Fibroblast of the conjunctiva (primary cell): ENCODE measurements at regions not wholly inside any gene's neighbourhood (a gene's known extent, or its start where the extent isn't known, plus 50 kb on each side); places are given as distances from the start of the nearest gene placed in this dataset.
"Not testable (repeated sequence)": the region's sequence is repeated elsewhere in the genome, so short reads cannot be mapped to it uniquely, and the experiment has no call there.

ENCODE experiments used
- DNase-seq: peaks from one replicate; pipeline ENCODE4 v3.0.0-alpha.2; 2010; ENCODE audit warnings: low read depth

DNA sequence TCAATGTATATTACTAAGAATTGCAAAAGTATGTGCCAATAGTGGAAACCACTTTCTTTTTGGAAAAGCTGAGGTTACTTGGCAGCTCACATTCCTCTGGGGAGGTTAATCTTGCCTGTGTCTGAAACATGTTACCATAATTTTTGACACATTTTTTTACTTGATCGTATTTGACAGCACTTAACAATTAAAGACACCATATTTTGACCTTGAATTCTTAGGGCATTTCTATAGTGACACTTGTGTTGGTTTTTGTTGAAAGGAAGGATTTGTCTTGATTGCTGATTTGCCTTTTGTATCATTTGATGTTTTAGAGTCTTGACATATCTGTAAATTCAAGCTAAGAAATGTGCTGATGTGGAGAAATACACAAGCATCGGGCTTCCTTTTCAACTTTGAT is 2135.5 kb downstream of the PCDH7 start:
- no peak for DNase-seq

DNA sequence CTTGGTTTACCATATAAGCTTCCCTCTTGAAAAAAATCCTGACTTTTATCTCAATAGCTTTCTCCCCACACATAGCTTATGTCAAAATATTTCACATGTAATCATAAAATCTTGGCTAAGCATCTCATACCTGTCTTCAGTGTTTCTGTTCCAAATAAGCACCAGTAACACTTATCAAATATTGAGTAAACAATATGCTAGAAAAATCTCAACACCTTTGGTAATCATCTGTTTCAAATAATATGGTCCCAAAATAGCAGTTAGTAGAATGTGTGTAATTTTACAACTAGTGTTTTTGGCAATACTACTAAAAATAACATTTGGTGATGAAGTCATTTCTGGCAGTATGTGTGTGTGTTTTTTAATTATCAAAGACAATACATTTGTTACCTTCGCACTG is 2138.2 kb downstream of the PCDH7 start:
- no peak for DNase-seq

DNA sequence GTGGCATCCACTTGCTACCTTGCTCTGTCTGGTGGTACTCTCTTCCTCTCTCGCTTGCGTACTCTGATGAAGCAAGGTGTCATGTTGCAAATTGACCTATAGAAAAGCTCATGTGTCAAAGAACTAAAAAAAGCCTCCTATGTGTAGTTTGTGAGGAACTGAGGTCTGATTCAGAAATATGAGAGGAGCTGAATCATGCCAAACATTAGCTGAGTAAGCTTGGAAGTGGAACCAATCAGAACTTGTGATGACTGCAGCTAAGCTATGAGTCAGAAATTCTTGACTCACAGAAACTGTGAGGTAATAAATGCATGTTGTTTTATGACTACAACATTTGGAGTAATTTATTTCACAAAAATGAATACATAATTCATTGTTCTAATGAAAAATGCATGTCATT is 2138.8 kb downstream of the PCDH7 start:
- peak; percentile 90 for DNase-seq

DNA sequence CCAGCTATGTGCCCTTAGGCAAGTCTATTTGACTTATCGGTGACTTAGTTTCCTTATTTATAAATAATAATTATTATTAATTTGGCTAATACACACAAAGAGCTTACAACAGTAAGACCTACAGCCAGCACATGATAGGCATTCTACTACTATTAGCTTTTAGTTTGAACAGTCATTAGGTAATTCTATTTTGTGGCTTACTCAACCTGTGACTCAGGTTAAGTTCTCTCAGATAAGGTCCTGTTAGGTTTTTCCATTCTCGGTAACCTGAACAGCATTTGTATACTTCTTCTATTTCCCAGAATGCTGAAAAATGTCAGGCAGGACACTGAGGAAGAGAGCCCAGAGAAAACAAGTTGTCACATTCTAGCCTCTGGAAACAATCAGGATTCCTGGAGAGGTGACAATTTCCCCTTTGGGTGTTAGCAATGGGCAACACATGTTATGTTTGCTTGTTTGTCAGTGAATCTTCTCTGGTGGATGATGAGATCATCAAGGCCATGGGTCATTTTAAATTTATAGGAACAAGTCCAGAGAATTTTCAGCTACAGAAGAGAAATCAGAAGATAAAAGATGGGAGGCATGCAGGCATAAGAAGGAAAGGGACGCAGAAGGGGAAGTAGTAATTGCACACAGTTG is 2144.7 kb downstream of the PCDH7 start:
- DNase-seq, result no peak

DNA sequence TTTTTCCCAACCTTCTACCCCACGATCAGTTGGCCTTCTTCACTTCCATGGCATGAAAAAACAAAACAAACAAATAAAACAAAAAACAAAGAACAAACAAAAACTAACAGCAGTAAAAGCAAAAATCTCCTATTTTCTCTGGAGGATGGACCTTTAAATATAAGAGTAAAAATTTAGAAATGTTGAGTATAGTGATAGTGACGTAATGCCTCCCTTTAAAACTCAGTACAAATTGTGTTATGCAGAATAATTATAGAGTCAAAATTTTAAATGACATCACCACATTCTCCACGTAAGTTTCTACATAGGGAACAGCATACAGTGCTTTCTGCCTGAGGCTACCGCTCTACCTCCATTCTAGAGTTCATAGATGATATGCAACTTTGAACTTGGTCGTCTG is 2156.4 kb downstream of the PCDH7 start:
- no peak for DNase-seq

DNA sequence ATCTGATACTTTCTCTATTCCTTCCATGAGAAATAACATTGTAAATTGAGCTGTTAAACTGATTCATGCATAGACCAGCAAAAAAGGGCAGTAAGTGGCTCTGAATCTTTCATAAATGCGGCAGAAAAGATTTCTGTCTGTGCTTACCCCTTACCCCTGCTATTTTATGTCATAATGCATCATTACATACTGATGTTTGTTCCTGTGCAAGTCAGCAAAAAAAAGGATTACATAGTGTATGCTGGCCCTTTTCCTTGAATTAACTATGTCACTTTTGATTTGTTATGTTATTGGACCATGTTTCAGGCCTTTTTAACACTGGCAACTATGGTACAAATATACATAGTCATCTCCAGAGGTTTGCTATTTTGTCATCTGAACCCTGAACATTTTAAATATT is 2159.7 kb downstream of the PCDH7 start:
- no peak for DNase-seq

DNA sequence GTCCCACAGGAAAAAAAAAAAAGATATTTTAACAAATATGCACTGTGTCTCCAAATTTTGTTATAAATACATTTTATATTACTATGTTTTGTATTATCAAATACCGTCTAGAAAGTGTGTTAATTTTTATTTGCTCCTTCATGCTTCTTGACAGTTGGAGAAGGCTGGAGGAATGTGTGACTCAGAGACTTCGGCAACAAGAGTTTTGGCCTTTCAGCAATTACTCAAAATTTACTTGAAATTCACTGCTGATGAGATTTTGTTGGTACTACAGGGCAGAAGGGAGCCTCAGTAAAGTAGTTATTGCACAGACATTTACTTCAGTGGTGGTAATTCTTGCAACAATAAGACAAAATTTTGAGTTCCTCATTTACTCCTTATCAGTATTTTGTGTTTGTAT is 2164.0 kb downstream of the PCDH7 start:
- no peak for DNase-seq

DNA sequence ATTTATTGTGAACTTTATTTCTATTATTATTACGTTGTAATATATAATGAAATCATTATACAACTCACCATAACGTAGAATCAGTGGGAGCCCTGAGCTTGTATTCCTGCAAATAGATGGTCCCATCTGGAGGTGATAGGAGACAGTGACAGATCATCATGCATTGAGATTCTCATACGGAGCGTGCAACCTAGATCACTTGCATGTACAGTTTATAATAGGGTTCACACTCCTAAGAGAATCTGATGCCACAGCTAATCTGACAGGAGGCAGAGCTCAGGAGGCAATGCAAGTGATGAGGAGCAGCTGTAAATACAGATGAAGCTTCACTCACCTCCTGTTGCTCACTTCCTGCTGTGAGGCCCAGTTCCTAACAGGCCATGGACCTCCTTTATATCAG is 2170.2 kb downstream of the PCDH7 start:
- no peak for DNase-seq

DNA sequence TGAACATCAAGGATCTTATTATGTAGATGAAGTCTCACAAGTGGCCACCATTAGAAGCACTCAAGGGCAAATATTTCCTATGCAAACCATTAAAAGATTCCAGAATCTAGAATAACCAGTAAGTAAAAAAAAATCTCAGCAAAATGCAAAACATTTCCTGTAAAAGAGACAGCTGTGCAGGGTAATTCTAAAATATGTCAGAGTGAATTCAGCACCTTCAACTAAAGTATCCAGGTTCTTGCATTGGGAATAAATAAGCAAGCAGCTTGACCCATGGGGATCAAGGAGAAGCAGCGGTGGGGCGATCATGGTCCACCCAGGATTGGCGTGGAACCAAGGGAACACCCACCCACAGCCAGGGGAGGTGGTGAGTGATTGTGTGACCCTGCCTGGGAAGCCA is 2188.9 kb downstream of the PCDH7 start:
- DNase-seq, result no peak

DNA sequence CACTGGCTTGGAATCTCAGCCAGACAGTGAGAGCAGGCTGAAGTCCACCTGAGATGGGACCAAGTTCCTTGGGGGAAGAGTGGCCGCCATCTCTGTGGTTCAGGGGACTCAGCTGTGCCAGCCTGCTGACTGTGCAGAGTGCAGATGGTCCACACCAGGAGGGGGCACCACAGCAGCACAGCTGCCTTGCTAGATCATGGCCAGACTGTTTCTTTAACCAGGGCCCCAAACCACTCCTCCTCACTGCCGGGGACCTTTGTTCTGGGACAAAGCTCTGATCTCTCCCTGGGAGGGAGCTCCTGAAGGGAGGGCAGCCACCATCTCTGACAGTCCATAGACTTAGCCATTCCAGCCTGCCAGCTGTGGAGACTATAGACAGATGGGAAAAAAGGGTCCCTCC is 2189.6 kb downstream of the PCDH7 start:
- no peak for DNase-seq

DNA sequence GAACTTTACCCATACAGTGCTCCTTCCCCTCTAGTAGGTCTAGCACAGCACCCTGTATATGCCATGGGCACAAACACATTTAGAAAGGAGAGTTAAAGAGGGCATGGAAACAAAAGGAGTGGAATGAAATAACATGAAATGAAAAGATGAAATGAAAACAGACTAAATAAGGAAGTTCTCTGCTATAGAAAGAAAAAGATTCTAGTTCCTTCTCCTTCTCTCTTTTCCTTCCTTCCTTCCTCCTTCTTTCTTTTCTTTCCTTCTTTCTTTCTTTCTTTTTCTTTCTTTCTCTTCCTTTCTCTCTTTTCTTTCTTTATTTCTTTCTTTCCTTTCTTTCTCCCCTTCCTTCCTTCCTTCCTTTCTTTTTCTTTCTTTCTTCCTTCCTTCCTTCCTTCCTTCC is 2197.4 kb downstream of the PCDH7 start:
- DNase-seq, result no peak

DNA sequence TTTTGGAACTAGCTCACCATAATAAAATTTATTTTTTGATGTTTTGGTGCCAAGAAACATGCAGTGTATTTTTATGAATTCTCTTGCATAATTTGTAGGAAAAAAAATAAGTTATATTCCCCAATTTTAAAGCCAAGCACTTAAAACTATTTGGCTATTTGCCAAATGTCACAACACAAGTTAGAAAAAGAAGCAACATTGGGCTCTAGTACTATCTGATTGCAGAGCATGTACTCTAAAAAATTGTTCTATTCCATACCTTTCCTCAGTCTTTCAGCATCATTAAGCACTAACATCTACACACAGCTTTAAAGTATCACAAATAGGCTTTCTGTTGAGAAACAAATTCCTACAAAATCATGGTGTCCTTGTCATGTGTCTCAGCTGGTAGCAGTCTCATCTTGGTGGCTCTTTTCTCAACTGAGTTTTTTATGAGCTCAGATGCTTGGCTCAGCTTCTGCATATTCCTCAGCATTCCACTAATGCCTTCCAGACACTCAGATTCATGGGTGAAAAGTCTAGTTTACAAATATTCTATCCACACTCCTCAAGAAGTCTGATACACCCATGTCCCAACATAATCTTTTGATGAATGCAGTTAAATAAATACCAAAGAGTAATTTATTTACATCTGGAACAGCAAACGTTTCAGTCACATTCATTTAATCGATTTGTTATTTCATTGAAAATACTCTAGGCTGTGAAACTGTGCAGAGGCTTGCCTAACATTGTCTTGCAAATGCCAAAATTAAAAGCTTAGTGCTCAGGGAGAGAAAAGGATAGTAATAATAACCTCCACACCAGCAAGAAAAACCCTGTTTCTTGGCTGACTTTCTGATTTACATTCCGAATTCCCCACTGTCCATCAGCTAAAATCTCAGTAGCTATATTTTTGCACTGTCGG is 2209.9 kb downstream of the PCDH7 start:
- no peak for DNase-seq

DNA sequence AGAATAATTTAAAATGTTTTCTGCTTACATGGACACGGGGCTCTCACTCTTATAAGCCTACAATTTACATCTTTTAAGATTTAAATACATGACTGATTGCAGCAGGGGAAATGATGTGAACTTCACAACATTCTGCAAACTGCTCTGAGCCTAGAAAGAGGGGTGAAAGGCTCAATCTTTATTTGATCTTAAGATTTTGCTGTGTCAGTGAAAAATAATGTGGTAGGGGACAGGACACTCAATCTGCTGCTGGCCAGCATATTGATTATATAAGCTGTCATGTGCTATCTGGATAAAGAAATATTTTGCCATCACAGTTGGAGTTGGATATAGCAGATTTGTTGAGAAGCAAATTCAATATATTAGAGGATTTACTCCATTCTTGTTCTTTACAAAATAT is 2210.5 kb downstream of the PCDH7 start:
- no peak for DNase-seq

DNA sequence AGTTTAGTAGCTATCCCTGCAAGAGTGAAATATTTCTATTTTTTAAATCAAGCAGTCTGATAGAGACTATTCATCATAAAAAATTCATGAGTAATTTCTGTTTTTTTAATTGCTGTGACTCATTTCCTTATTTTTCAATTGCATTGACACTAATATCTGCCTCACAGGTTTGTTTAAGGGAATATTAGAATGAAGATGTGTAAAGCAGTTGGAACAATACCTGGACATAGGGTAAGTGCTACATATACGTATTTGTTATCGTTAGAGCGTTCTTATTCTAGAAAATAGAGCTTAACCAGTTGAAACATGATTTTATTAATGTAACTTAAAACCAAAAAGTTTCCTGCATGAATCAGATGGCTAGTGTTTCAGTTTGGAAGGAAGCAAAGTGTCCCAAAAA is 2211.3 kb downstream of the PCDH7 start:
- no peak for DNase-seq

DNA sequence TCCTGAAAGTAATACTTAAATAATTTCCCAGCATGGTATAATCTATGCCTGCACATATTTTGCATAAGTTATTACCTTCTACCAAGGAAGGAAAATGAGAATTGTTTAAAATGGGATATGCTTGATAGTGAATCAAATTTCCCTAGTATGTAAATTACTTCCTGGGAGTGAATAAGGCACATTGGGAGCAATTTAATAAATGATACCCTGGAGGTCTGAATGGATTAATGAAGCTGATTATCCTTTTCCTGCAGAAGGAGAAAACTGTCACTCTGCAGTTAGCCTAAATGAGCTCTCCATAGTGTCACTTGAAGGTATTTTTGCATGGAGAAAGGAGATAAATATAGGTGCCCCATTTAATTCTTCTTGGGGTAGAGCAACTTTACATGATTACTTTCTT is 2212.0 kb downstream of the PCDH7 start:
- DNase-seq, result no peak

DNA sequence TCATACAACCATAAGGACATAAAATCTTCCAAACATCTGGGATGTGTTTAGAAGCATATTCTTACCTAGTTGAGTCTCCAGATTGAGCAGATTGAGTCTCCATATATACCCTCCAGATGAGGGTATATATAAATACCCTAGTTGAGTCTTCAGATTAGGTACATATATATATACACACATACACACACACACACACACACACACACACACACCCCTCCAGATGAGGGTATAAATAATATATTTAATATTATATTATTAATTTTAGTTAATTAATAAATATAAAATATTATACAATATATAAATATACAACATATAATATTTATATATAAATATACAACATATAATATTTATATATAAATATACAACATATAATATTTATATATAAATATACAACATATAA is 2219.1 kb downstream of the PCDH7 start:
- not testable (repeated sequence) for DNase-seq

DNA sequence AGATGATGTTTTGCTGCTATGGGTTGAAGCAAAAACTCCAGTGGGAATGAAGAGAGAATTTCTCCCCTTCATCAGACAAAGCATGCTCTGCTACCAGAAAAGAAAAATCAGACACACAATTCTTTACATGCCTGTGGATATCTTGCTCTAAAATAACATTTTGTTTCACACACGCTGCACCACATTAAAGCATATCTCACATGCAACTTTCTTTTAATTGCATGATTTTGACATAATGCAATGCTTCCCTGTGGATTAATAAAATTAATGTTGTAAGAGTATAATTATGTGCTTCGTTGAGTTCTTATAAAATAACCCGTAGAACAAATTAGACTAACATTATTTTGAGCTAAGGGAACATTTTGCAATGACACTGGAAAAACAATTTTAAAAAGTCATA is 2230.7 kb downstream of the PCDH7 start:
- DNase-seq, result no peak

DNA sequence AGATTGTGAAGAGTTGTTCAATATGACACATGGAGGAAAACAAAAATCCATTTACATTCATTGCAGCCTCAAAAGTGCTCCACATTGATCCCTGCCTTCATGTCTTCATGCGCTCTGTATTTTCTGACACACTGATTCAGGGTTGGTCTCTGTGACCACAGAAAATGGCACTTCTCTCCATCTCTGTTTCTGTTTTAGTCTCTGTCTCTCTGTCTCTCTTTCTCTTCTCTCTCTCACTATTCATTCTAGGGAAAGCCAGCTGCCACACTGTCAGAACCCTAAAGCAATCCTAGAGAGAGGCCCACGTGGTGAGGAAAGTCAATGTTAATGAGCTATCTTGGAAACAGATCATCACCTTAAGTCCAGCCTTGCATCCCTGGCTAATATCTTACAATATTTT is 2238.4 kb downstream of the PCDH7 start:
- no peak for DNase-seq

DNA sequence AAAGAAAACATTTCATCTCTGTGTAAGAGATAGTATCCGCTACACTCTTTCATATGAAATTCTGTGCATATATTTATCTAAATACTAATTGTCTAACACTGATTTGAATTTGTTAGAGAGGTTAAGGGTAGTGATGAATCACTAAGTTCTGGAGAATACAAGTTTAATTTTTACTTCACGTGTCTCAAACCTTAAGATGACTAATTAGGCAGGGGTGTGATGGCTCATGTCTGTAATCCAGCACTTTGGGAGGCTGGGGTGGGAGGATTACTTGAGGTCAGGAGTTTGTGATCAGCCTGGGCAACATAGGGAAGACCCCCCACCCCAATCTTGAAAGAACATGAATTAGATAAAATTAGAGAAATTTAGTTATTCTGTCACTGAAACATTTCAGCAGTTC is 2241.9 kb downstream of the PCDH7 start:
- DNase-seq, result no peak

DNA sequence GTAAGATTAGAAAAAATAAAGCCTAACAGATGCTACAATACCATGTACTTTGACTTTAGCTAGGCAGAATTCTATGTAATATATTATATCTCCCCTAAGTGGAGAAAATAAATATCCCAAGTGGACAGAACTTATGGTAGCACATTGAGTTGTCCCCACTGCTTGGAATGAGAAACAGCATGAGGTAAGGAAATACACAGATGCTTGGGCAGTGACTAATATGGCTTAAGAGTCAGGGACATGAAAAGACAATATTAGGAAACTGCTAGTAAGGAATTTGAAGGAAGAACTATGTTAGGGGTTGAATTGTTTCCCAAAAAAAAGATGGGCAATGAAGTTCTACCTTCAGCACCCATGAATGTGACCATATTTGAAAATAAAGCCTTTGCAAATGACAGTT is 2265.1 kb downstream of the PCDH7 start:
- DNase-seq, result peak; percentile 16

DNA sequence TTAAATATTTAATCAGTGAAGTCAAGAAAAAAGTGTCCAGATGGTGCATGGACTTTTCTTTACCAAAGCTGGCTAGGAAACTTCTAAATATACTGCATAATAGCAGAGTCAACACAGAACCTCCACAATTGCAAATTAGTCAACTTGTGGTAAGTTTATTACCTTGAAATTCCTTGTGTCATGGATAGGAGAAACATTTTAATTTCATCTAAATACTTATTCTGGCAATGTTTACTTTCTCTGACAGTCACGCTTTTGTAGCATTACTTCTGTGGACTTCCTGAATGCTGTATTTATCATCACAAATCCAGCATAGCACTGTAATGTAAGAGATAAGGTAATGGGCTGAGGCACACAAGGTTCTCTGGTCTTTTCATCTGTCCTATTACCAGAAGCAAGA is 2266.1 kb downstream of the PCDH7 start:
- no peak for DNase-seq

DNA sequence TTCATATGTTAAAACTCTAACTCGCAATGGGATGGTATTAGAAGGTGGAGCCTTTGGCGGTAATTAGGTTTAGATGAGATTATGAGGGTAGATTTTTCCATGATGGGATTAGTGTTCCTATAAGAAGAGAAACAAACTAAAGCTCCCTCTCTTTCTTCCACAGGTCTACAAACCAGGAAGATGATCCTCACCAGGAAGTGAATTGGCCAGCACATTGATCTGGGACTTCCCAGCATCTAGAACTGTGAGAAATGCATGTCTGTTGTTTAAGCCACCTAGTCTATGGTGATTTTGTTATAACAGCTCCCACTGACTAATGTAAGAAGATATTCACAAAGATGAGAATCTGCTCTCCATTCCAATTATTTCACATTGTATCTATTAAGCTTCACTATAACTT is 2266.9 kb downstream of the PCDH7 start:
- no peak for DNase-seq

DNA sequence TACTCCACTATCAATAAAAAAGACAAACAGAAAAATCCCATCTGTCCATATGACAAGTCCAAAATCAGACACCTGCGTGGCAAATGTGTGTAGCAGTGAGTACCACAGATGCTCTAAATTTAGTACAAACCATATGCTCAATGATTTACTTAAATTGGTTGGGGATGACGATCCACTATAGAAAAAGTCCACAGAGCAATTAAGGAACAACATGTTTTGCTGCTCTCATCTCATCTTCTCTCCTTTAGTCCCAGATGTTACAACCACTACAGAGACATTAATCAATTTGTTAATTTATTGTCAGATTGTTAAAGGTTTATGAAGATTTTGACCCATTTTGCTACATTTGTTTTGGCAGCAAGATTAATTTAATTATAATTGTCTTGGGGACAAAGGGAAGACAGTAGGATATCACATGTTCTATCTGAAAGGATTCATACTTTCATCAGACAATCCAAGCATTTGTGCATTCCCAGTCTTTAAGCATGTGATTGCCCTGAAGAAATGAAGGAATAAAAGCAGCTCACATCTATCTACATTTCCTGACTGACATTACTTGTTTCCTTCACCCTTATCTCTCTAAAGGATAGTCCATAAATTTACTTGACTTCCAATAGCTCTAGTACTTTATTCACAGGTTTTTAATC is 2268.1 kb downstream of the PCDH7 start:
- DNase-seq, result no peak
